HL-60 (cell line): ENCODE measurements at regions not wholly inside any gene's neighbourhood (a gene's known extent, or its start where the extent isn't known, plus 50 kb on each side); places are given as distances from the start of the nearest gene placed in this dataset.
A peak's percentile ranks its signal among the peaks of the same experiment; 100 is the strongest.
"Not testable (repeated sequence)": the region's sequence is repeated elsewhere in the genome, so short reads cannot be mapped to it uniquely, and the experiment has no call there.

Experiments
- DNase-seq, 2 experiments: peaks; one replicate each; pipeline ENCODE4 v3.0.0-alpha.2; 2010 to 2020; ENCODE audit warnings: low read depth in 1 of 2, low spot score in 1 of 2
- H3K27ac ChIP-seq: fragments of 250-450 bp; sonication (Bioruptor Pico); replicated peaks from 2 replicates; pipeline ENCODE4 v1.5.1; 2020; ENCODE audit warnings: mild to moderate bottlenecking, moderate library complexity
- H3K27me3 ChIP-seq: fragments of 250-450 bp; sonication (Bioruptor Pico); 2 replicates; pipeline ENCODE4 v1.5.1; 2021; ENCODE audit warnings: mild to moderate bottlenecking, moderate library complexity; ENCODE audit not compliant: insufficient read depth, poor library complexity, severe bottlenecking
- H3K4me3 ChIP-seq: replicated peaks from 2 replicates; pipeline ENCODE4 v1.5.1; 2011; ENCODE audit warnings: mild to moderate bottlenecking, control low read depth, low read length; ENCODE audit not compliant: insufficient read depth
- GABPA ChIP-seq: IDR thresholded peaks from 2 replicates; pipeline ENCODE4 v1.6.1; 2012; ENCODE audit warnings: low read depth
- POLR2AphosphoS5 ChIP-seq: IDR thresholded peaks from 2 replicates; pipeline ENCODE4 v1.6.1; 2012; ENCODE audit warnings: low read depth
- SPI1 ChIP-seq: IDR thresholded peaks from 2 replicates; pipeline ENCODE4 v1.6.1; 2012; ENCODE audit warnings: low read depth, mild to moderate bottlenecking, borderline replicate concordance
- TF ChIP-seq, protein P1 (sequence below): IDR thresholded peaks from 2 replicates; pipeline ENCODE4 v1.6.1; 2012; ENCODE audit warnings: low read depth; ENCODE audit not compliant: insufficient replicate concordance
- TF ChIP-seq, protein P2 (sequence below): IDR thresholded peaks from one replicate; pipeline ENCODE4 v1.5.1; 2011; ENCODE audit warnings: low read length, control low read depth, inconsistent platforms; ENCODE audit not compliant: insufficient read depth

DNA sequence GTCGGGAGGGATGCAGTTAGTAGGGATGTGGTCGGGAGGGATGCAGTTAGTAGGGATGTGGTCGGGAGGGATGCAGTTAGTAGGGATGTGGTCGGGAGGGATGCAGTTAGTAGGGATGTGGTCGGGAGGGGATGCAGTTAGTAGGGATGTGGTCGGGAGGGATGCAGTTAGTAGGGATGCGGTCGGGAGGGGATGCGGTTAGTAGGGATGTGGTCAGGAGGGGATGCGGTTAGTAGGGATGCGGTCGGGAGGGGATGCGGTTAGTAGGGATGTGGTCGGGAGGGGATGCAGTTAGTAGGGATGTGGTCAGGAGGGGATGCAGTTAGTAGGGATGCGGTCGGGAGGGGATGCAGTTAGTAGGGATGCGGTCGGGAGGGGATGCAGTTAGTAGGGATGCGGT lies 96.2 kb downstream of the BDH1 start:
- peak; percentile 36; the same call in 1 of the 2 replicates for TF ChIP-seq POLR2AphosphoS5
- H3K27ac ChIP-seq, H3K4me3 ChIP-seq: not testable (repeated sequence)
- peaks cover 19% of the 10 kb centered on the region for H3K27me3 ChIP-seq
- peak; percentile 15 to 62 for DNase-seq

DNA sequence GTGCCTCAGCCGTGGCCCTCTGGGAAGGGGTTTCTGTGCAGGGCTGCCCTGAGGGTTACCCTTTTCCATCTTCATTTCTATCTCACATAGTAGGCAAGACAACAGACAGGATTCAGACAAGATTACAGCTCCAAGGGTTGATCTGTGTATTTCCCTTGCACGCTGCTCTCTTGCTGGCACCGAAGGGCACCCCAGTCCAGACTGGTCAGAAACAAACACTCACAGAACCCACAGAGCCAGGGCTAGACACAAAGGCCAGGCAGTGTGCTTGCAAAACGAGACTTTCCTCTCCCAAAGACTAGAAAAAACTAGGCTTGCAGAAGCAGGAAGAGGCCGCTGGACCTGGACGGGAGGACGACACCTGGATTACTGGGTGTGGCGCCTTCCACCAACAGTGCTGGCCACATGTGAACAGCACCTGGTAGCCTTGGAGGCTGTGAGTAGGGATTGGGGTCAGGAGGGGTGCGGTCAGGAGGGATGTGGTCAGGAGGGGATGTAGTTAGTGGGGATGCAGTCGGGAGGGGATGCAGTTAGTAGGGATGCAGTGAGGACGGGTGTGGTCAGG lies 96.8 kb downstream of the BDH1 start:
- TF ChIP-seq POLR2AphosphoS5 (no peak), SPI1 (no peak), GABPA (no peak)
- TF ChIP-seq, protein P1, sequence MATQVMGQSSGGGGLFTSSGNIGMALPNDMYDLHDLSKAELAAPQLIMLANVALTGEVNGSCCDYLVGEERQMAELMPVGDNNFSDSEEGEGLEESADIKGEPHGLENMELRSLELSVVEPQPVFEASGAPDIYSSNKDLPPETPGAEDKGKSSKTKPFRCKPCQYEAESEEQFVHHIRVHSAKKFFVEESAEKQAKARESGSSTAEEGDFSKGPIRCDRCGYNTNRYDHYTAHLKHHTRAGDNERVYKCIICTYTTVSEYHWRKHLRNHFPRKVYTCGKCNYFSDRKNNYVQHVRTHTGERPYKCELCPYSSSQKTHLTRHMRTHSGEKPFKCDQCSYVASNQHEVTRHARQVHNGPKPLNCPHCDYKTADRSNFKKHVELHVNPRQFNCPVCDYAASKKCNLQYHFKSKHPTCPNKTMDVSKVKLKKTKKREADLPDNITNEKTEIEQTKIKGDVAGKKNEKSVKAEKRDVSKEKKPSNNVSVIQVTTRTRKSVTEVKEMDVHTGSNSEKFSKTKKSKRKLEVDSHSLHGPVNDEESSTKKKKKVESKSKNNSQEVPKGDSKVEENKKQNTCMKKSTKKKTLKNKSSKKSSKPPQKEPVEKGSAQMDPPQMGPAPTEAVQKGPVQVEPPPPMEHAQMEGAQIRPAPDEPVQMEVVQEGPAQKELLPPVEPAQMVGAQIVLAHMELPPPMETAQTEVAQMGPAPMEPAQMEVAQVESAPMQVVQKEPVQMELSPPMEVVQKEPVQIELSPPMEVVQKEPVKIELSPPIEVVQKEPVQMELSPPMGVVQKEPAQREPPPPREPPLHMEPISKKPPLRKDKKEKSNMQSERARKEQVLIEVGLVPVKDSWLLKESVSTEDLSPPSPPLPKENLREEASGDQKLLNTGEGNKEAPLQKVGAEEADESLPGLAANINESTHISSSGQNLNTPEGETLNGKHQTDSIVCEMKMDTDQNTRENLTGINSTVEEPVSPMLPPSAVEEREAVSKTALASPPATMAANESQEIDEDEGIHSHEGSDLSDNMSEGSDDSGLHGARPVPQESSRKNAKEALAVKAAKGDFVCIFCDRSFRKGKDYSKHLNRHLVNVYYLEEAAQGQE, result no peak
- TF ChIP-seq, protein P2, sequence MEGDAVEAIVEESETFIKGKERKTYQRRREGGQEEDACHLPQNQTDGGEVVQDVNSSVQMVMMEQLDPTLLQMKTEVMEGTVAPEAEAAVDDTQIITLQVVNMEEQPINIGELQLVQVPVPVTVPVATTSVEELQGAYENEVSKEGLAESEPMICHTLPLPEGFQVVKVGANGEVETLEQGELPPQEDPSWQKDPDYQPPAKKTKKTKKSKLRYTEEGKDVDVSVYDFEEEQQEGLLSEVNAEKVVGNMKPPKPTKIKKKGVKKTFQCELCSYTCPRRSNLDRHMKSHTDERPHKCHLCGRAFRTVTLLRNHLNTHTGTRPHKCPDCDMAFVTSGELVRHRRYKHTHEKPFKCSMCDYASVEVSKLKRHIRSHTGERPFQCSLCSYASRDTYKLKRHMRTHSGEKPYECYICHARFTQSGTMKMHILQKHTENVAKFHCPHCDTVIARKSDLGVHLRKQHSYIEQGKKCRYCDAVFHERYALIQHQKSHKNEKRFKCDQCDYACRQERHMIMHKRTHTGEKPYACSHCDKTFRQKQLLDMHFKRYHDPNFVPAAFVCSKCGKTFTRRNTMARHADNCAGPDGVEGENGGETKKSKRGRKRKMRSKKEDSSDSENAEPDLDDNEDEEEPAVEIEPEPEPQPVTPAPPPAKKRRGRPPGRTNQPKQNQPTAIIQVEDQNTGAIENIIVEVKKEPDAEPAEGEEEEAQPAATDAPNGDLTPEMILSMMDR, result no peak
- peaks cover 23% of the 10 kb centered on the region for H3K27me3 ChIP-seq
- no peak overlapping the region for H3K27ac ChIP-seq
- H3K4me3 ChIP-seq, result no peak overlapping the region
- DNase-seq, result no peak

DNA sequence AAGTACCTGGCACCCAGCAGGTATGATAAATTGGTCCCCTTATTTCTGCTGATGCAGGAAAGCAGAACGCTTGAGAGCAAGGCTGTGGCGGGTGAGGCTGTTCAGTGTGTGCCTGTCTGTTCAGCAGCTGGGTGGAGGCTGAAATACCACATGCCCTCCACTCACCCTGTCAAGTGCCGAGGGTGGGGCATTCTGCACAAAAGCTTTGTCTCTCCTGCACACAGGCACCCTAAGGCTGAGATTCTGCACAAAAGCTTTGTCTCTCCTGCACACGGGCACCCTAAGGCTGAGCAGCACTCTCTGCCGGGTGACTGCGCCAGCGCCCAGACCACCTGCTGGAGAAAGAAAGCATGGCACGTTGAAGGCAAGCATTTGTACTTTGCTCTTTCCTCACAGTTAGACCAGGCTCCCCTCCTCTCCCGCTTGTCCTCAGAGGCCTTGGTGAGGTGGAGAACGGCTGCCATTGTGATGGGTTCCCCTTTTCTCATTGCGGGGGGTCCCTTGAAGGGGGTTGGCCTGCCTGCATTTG lies 97.5 kb downstream of the BDH1 start:
- TF ChIP-seq POLR2AphosphoS5 (no peak), GABPA (no peak), SPI1 (no peak)
- TF ChIP-seq, protein P1, result no peak
- TF ChIP-seq, protein P2, result no peak
- peaks cover 20% of the 10 kb centered on the region for H3K27me3 ChIP-seq
- H3K4me3 ChIP-seq, result no peak overlapping the region
- DNase-seq, result no peak
- H3K27ac ChIP-seq, result no peak overlapping the region

DNA sequence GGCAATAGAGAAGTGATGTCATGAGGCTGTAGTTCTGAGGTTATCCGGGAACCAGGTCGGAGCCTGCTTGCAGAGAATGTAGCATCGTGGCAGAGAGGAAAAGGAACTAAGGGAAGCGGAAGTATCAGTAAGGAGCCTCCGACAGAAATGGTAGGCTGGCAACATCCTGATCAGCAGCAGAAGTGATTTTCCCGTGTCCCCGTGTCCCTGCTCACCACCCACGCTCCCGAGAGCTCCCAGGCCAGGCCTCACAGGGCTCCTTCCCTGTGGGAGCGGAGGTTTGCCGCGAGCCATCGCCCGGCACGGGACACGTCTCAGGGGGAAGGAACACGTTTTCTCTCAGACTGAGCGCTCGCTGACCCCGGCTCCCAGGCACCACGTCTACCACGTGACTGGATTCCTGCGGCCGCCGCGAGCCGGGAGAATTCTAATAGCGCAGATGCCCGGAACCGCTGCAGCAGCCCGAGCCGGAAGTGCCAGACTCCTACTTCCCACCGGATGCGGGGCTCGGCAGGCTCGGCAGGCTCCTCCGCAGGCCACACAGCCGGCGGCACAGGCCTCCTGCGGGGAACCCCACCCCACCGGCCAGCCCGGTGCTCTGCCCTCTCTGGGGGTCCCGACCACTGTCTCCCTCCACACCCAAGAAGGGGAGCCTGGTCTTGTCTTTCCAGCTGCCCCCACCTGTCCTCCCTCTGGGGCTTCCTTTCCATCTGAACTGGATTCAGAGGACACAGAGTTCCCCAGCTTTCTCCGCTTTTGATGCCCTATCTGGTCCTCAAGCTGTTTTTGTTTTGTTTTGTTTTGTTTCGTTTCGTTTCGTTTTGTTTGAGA lies 99.3 kb downstream of the BDH1 start:
- TF ChIP-seq POLR2AphosphoS5, result 0 out of 2 replicates have a peak, but pooled peaks have one; percentile 52
- TF ChIP-seq, protein P2, result no peak
- no peak for TF ChIP-seq SPI1
- TF ChIP-seq GABPA, result peak; percentile 66
- H3K4me3 ChIP-seq, result peak overlapping the region; percentile 55
- peaks cover 19% of the 10 kb centered on the region for H3K27me3 ChIP-seq
- peak; percentile 67 to 78 for DNase-seq
- peak overlapping the region; percentile 3; the same call in 1 of the 2 replicates for H3K27ac ChIP-seq

DNA sequence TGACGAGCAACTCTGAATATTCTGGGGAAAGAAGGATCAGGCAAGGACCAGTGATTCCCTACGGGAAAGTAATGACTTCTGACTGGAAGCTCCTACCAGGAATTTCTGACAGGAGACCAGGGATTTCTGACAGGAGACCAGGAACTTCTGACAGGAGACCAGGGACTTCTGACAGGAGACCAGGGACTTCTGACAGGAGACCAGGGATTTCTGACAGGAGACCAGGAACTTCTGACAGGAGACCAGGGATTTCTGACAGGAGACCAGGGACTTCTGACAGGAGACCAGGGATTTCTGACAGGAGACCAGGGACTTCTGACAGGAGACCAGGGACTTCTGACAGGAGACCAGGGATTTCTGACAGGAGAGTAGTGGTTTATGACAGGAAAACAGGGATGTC lies 100.9 kb downstream of the BDH1 start:
- not testable (repeated sequence) for H3K27ac ChIP-seq, DNase-seq, H3K4me3 ChIP-seq
- H3K27me3 ChIP-seq, result peaks cover 15% of the 10 kb centered on the region
